Panc1 (cell line): ENCODE measurements at regions not wholly inside any gene's neighbourhood (a gene's known extent, or its start where the extent isn't known, plus 50 kb on each side); places are given as distances from the start of the nearest gene placed in this dataset.

Source experiments
- ATAC-seq: fragments of 200-7000 bp; cut with Tn5 transposase; 2 replicates; pipeline ENCODE4 v1.9.1; 2020; ENCODE audit warnings: mild to moderate bottlenecking, moderate library complexity
- BruUV-seq: library from RNA; stranded (reverse); fragments of 400-500 nt; replicated peaks from 2 replicates; lab custom pipeline; 2021; lab: Mats Ljungman, UMichigan
- CTCF ChIA-PET: fragments of 300-600 bp; sonication (Branson Sonifier 250); formaldehyde crosslinking; loops from one replicate; lab custom pipeline; 2022; ENCODE audit warnings: antibody characterized with exemption; lab: Charles Lee
- POLR2A ChIA-PET: fragments of 300-600 bp; sonication (Branson Sonifier 250); formaldehyde crosslinking; loops from one replicate; lab custom pipeline; 2022; ENCODE audit warnings: antibody characterized with exemption; lab: Charles Lee
- DNase-seq: peaks from one replicate; pipeline ENCODE4 v3.0.0-alpha.2; 2010; ENCODE audit warnings: low read depth, low spot score
- H3K27ac ChIP-seq: 2 replicates; pipeline ENCODE4 v1.5.1; 2011; ENCODE audit warnings: mild to moderate bottlenecking, low read length, inconsistent platforms
- H3K27me3 ChIP-seq: fragments of 200-500 bp; sonication (Bioruptor generic); 2 replicates; pipeline ENCODE4 v1.6.0; 2014; ENCODE audit warnings: low read length, inconsistent platforms; ENCODE audit not compliant: control insufficient read depth, insufficient read depth
- H3K36me3 ChIP-seq: fragments of 200-500 bp; sonication (Bioruptor generic); 2 replicates; pipeline ENCODE4 v1.5.1; 2014; ENCODE audit warnings: inconsistent platforms, mild to moderate bottlenecking, low read length, moderate library complexity; ENCODE audit not compliant: control insufficient read depth, insufficient read depth
- H3K4me1 ChIP-seq: 2 replicates; pipeline ENCODE4 v1.5.1; 2011; ENCODE audit warnings: inconsistent platforms, mild to moderate bottlenecking, low read length, moderate library complexity; ENCODE audit not compliant: control insufficient read depth, insufficient read depth
- H3K4me3 ChIP-seq, 2 experiments: 2 replicates each; pipeline ENCODE4 v1.5.1; 2011 to 2012; ENCODE audit warnings: low read depth in 2 of 2, low read length in 2 of 2, mild to moderate bottlenecking in 2 of 2, inconsistent platforms in 1 of 2, moderate library complexity in 1 of 2
- H3K9me3 ChIP-seq: fragments of 200-500 bp; sonication (Bioruptor generic); 2 replicates; pipeline ENCODE4 v1.5.1; 2014; ENCODE audit warnings: low read depth, mild to moderate bottlenecking, inconsistent platforms, low read length, moderate library complexity; ENCODE audit not compliant: control insufficient read depth, insufficient read depth
- POLR2AphosphoS5 ChIP-seq: IDR thresholded peaks from 2 replicates; pipeline ENCODE4 v1.6.1; 2012; ENCODE audit warnings: mild to moderate bottlenecking, low read depth, low read length, moderate library complexity
- SIN3A ChIP-seq: IDR thresholded peaks from 2 replicates; pipeline ENCODE4 v1.6.1; 2012; ENCODE audit warnings: low read depth, mild to moderate bottlenecking, low read length, moderate library complexity, borderline replicate concordance; ENCODE audit not compliant: insufficient read depth
- TCF7L2 ChIP-seq: IDR thresholded peaks from 2 replicates; pipeline ENCODE4 v1.6.1; 2011; ENCODE audit warnings: mild to moderate bottlenecking, low read depth, low read length, inconsistent platforms
- in situ Hi-C: cut with HindIII; loops from 2 replicates; pipeline ENCODE4 v1.10.0; 2016; ENCODE audit warnings: low sequenced_read_pairs, low pct_unique_long_range_greater_than_20kb
- intact Hi-C: fragments of 100-400 bp; cut with micrococcal nuclease; formaldehyde crosslinking; loops from one replicate; pipeline ENCODE4 v1.10.0; 2022; ENCODE audit not compliant: unreplicated experiment
- TF ChIP-seq, protein P1 (sequence below), 2 experiments: IDR thresholded peaks; 2 replicates each; pipeline ENCODE4 v1.6.1; 2011 to 2012; ENCODE audit warnings: low read depth in 2 of 2, control low read depth in 1 of 2, low read length in 1 of 2, mild to moderate bottlenecking in 1 of 2, moderate library complexity in 1 of 2; ENCODE audit not compliant: insufficient read depth in 1 of 2
- TF ChIP-seq, protein P2 (sequence below): fragments of 450-650 bp; IDR thresholded peaks from 2 replicates; pipeline ENCODE4 v1.5.1; 2017; ENCODE audit warnings: mild to moderate bottlenecking

DNA sequence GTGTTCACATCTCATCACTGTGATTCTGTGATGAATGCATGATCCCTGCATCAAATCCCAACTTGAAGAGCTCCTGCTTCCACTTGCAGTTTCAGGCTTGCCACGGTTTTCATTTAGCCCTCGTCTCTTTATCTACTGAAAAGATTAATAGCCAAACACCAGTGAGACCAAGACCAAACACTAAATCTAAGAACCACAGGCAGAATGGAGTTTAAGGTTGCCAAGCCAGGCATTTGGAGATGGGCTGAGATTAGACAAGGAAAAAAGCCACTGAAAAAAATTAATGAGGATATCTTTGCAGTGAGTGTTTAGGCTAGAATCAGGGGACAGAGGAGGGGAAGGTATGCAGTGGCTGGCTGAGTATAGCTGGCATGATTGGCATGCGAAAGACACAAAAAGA is 227.2 kb upstream of the BLID start:
- DNase-seq (no peak), ATAC-seq (no peak)
- Histone ChIP-seq H3K27me3 (peaks cover 16% of the 10 kb centered on the region), H3K9me3 (no peaks in the 10 kb centered on the region), H3K4me3 (no peak overlapping the region), H3K27ac (no peak overlapping the region), H3K36me3 (no peaks in the 10 kb centered on the region), H3K4me1 (no peaks in the 10 kb centered on the region)
- ChIA-PET CTCF (no interaction called here), POLR2A (no interaction called here)
- no TSS peak for BruUV-seq
- intact Hi-C loops (no loop called here), in situ Hi-C loops (no loop called here)
- TF ChIP-seq TCF7L2, result no peak
- TF ChIP-seq, protein P1, sequence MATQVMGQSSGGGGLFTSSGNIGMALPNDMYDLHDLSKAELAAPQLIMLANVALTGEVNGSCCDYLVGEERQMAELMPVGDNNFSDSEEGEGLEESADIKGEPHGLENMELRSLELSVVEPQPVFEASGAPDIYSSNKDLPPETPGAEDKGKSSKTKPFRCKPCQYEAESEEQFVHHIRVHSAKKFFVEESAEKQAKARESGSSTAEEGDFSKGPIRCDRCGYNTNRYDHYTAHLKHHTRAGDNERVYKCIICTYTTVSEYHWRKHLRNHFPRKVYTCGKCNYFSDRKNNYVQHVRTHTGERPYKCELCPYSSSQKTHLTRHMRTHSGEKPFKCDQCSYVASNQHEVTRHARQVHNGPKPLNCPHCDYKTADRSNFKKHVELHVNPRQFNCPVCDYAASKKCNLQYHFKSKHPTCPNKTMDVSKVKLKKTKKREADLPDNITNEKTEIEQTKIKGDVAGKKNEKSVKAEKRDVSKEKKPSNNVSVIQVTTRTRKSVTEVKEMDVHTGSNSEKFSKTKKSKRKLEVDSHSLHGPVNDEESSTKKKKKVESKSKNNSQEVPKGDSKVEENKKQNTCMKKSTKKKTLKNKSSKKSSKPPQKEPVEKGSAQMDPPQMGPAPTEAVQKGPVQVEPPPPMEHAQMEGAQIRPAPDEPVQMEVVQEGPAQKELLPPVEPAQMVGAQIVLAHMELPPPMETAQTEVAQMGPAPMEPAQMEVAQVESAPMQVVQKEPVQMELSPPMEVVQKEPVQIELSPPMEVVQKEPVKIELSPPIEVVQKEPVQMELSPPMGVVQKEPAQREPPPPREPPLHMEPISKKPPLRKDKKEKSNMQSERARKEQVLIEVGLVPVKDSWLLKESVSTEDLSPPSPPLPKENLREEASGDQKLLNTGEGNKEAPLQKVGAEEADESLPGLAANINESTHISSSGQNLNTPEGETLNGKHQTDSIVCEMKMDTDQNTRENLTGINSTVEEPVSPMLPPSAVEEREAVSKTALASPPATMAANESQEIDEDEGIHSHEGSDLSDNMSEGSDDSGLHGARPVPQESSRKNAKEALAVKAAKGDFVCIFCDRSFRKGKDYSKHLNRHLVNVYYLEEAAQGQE (IDR thresholded peaks at IDR 0.05; ENCODE audit: insufficient read depth in 1 of 2, low read depth in 2 of 2, low read length in 1 of 2), result no peak
- TF ChIP-seq, protein P2, sequence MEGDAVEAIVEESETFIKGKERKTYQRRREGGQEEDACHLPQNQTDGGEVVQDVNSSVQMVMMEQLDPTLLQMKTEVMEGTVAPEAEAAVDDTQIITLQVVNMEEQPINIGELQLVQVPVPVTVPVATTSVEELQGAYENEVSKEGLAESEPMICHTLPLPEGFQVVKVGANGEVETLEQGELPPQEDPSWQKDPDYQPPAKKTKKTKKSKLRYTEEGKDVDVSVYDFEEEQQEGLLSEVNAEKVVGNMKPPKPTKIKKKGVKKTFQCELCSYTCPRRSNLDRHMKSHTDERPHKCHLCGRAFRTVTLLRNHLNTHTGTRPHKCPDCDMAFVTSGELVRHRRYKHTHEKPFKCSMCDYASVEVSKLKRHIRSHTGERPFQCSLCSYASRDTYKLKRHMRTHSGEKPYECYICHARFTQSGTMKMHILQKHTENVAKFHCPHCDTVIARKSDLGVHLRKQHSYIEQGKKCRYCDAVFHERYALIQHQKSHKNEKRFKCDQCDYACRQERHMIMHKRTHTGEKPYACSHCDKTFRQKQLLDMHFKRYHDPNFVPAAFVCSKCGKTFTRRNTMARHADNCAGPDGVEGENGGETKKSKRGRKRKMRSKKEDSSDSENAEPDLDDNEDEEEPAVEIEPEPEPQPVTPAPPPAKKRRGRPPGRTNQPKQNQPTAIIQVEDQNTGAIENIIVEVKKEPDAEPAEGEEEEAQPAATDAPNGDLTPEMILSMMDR, result no peak
- no peak for TF ChIP-seq SIN3A
- TF ChIP-seq POLR2AphosphoS5, result no peak

DNA sequence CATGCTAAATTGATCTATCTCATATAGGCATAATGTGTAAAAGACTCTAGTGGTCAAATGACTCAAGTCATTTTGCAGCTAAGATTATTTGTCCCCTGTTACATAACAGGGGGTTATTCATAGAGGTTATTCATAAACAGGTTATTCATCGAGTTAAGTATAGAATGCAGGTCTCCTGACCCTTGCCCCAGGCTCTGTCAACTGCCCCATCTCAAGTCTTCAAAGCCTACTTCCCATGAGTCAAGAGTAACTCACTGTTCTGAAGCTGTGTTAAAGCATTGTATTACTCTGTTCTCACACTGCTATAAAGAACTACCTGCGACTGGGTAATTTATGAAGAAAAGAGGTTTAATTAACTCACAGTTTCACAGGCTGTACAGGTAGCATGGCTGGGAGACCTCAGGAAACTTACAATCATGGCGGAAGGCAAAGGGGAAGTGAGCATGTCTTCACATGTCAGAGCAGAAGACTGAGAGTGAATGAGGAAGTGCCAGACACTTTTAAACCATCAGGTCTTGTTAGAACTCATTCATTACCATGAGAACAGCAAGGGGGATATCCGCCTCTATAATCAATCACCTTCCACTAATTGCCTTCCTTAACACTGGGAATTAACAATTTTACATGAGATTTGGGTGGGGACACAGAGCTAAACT is 226.2 kb upstream of the BLID start:
- Histone ChIP-seq H3K27me3 (peaks cover 24% of the 10 kb centered on the region), H3K36me3 (no peaks in the 10 kb centered on the region), H3K9me3 (no peaks in the 10 kb centered on the region), H3K4me3 (no peak overlapping the region), H3K4me1 (no peaks in the 10 kb centered on the region), H3K27ac (no peak overlapping the region)
- no peak for DNase-seq
- TF ChIP-seq POLR2AphosphoS5 (no peak), TCF7L2 (no peak)
- TF ChIP-seq, protein P2, result no peak
- TF ChIP-seq, protein P1 (IDR thresholded peaks at IDR 0.05; ENCODE audit: insufficient read depth in 1 of 2, low read depth in 2 of 2, low read length in 1 of 2), result no peak
- no peak for ATAC-seq
- in situ Hi-C loops, result no loop called here
- intact Hi-C loops, result no loop called here
- POLR2A ChIA-PET, result no interaction called here
- BruUV-seq, result no TSS peak
- CTCF ChIA-PET, result no interaction called here
